ENCODE measurements at regions not wholly inside any gene's neighbourhood (a gene's known extent, or its start where the extent isn't known, plus 50 kb on each side); places are given as distances from the start of the nearest gene placed in this dataset.

- Histone ChIP-seq H3K36me3 (no peaks in the 10 kb centered on the region), H3K27me3 (ENCODE audit: insufficient read depth, low read depth, severe bottlenecking) (no peaks in the 10 kb centered on the region), H3K9me3 (ENCODE audit: severe bottlenecking) (no peaks in the 10 kb centered on the region), H3K4me3 (ENCODE audit: low read depth, low read length) (no peak overlapping the region), H3K27ac (no peak overlapping the region)
- DNase-seq: no peak
- no peak for TF ChIP-seq CTCF (IDR thresholded peaks at IDR 0.05; ENCODE audit: low read depth, low read length)
These were observed 933.3 kb downstream of the TMTC2 start for GRCh38 chr12:83619973-83620372.

DNA sequence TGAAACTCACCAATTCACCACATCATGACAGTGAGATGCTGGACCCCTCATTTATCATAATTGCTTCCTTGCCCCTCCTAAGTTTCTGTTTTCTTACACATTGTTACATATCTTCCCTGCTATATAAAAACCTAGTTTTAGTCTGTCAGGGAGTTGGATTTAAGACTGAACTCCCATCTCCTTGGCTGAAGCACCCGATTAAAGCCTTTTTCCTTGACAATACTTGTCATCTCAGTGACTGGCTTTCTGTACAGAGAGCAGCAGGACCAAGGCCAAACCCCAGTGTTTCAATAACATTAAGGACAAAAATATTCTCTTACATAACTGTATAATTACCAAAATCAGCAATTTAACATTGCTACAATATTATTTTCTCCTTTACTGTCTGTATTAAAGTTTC is 928.4 kb downstream of the TMTC2 start:
- no peak for TF ChIP-seq CTCF (IDR thresholded peaks at IDR 0.05; ENCODE audit: low read depth, low read length)
- no peak overlapping the region for H3K27ac ChIP-seq
- no peaks in the 10 kb centered on the region for H3K27me3 ChIP-seq (ENCODE audit: insufficient read depth, low read depth, severe bottlenecking)
- H3K36me3 ChIP-seq: no peaks in the 10 kb centered on the region
- no peaks in the 10 kb centered on the region for H3K9me3 ChIP-seq (ENCODE audit: severe bottlenecking)
- no peak for DNase-seq
- no peak overlapping the region for H3K4me3 ChIP-seq (ENCODE audit: low read depth, low read length)

GRCh38 chr12:83613586-83614110 is 926.9 kb downstream of the TMTC2 start:
- Histone ChIP-seq H3K4me3 (ENCODE audit: low read depth, low read length) (no peak overlapping the region), H3K27ac (no peak overlapping the region), H3K36me3 (no peaks in the 10 kb centered on the region), H3K9me3 (ENCODE audit: severe bottlenecking) (no peaks in the 10 kb centered on the region), H3K27me3 (ENCODE audit: insufficient read depth, low read depth, severe bottlenecking) (no peaks in the 10 kb centered on the region)
- TF ChIP-seq CTCF (IDR thresholded peaks at IDR 0.05; ENCODE audit: low read depth, low read length): no peak
- no peak for DNase-seq

- no peak for DNase-seq
- Histone ChIP-seq H3K9me3 (ENCODE audit: severe bottlenecking) (peaks cover 8% of the 10 kb centered on the region), H3K36me3 (no peaks in the 10 kb centered on the region), H3K27ac (no peak overlapping the region), H3K4me3 (ENCODE audit: low read depth, low read length) (no peak overlapping the region), H3K27me3 (ENCODE audit: insufficient read depth, low read depth, severe bottlenecking) (no peaks in the 10 kb centered on the region)
- TF ChIP-seq CTCF (IDR thresholded peaks at IDR 0.05; ENCODE audit: low read depth, low read length): no peak
These were observed 916.4 kb downstream of the TMTC2 start for GRCh38 chr12:83603106-83603505.

DNA sequence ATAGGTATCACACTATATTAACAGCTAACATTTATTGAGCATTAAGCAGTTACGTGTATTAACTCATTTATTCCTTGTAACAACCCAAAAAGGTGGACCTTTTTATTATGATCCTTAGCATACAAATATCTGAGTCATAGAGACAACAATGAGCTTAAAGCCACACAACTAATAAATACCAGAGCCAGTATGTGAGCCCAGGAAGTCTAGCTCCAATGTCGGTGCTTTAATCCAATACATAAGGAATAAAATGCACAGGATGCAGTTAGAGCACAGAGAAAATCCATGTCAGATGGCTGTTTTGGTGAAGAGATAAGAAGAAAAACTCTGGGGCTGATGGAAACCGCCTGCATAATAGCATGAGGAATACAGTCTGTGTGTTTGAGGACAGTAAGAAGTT is 888.6 kb downstream of the TMTC2 start:
- Histone ChIP-seq H3K36me3 (no peaks in the 10 kb centered on the region), H3K4me3 (ENCODE audit: low read depth, low read length) (no peak overlapping the region), H3K27ac (no peak overlapping the region), H3K27me3 (ENCODE audit: insufficient read depth, low read depth, severe bottlenecking) (no peaks in the 10 kb centered on the region), H3K9me3 (ENCODE audit: severe bottlenecking) (no peaks in the 10 kb centered on the region)
- no peak for DNase-seq
- TF ChIP-seq CTCF (IDR thresholded peaks at IDR 0.05; ENCODE audit: low read depth, low read length): no peak

- no peak overlapping the region for H3K27ac ChIP-seq
- H3K4me3 ChIP-seq (ENCODE audit: low read depth, low read length): no peak overlapping the region
- no peaks in the 10 kb centered on the region for H3K27me3 ChIP-seq (ENCODE audit: insufficient read depth, low read depth, severe bottlenecking)
- H3K36me3 ChIP-seq: no peaks in the 10 kb centered on the region
- H3K9me3 ChIP-seq (ENCODE audit: severe bottlenecking): no peaks in the 10 kb centered on the region
- DNase-seq: no peak
- TF ChIP-seq CTCF (IDR thresholded peaks at IDR 0.05; ENCODE audit: low read depth, low read length): no peak
These were observed 887.4 kb downstream of the TMTC2 start for GRCh38 chr12:83574142-83574541.

Measured in WERI-Rb-1 (cell line).